Hindlimb muscle (tissue), 1 donor: ENCODE measurements at regions not wholly inside any gene's neighbourhood (a gene's known extent, or its start where the extent isn't known, plus 50 kb on each side); places are given as distances from the start of the nearest gene placed in this dataset.
"Not testable (repeated sequence)": the region's sequence is repeated elsewhere in the genome, so short reads cannot be mapped to it uniquely, and the experiment has no call there.

Experiments
- DNase-seq: peaks from one replicate; pipeline ENCODE4 v3.0.0-alpha.2; 2013

GRCh38 chr4:42288876-42289275 is 108.4 kb upstream of the SHISA3 start:
- DNase-seq = not testable (repeated sequence)

DNA sequence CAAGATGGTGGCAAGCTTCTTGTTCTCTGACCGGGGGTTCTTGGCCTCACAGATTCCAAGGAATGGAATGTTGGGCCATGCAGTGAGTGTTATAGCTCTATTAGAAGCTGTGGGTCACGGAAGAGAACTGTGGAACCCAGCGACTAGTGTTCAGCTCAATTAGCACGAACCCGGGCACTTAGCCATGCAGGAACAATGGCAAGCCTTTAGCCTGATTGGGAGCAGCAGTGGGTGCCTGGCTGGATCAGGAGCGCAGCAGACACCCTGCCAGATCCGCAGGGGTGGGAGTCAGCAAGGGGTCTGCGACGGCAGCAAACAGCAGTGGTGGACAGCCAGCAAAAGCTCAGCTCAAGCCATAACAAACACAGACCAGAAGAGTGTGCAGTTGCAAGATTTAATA is 105.1 kb upstream of the SHISA3 start:
- DNase-seq = not testable (repeated sequence)

DNA sequence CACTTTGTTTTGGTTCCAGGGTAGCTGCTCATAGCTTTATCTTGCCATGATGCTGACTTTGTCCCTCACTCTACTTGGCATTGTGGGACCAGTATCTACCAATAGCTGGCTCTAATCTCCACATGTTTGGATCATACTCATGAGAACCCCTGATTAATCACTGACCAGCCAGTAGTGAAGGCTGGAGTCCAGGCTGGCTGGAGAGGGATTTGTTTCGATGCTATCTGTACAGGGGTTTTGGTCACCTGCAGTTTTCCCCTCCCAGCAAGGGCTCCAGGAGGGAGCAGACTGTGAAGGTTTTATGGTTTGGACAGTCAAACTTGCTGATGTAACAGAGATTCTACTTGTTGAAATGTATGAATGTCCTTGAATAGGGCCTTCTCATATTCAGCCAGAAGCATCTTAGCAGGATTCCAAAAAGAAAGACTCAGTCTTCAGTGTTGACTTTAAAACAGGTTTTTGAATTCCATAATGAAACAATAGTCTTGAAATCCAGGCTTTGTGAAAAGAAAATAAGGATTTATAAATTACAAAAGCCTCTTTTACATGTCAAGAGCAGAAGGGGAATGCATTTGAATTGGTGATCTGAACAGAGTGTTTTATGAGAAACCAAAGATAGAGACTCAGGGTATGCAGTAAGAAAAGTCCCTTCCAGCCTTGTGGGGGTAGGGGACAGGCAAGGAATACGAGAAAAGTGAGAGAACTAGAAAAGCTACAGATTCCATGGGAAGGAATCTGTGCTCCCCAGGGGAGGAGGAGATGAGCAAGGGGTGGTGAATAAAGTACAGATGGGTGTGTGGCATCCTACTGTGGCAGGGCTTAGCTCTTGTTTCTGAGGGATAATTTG is 103.1 kb upstream of the SHISA3 start:
- DNase-seq = no peak

GRCh38 chr4:42296196-42296595 is 101.1 kb upstream of the SHISA3 start:
- DNase-seq = no peak

GRCh38 chr4:42302348-42302747 is 94.9 kb upstream of the SHISA3 start:
- no peak for DNase-seq

DNA sequence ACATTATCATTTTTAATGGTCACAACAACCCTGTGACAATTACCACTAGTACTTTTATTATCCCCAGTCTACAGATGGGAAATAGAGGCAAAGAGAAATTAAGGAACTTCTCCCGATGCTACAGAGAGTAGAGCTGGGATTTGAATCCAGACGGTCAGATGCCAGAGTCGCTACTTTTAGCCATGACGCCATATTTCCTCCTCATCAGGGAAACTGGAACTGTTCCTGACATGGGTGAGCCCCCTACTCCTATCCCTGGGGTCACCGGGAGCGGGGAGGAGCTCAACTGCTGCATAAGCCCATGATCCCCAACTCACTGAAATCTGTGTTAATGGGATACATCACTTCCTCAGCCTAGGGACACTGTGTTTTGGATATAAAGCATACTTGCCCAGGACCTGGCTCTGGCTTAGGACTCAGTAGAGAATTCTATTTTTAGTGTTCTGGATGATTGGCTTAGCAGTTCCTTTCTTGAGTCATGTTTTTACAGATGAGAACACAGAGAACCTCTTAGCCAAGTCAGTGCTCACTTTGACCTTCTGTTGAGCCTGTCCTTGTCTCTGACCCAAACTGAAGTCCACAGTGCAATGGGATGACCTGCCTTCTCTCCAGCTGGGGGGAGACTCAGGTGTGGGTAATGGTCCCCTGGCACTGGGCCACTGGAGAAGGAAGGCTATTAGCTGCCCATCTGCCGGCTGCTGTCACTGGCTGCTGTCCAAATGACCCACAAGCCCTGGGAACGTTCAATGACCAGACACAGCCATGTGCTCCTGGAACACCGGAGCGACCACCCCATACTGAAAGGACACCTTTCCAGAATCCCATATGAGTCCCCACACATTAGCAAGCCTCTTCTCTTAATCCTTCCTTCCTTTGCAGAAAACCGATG is 90.8 kb upstream of the SHISA3 start:
- DNase-seq = peak; percentile 4

- DNase-seq = no peak
Measured at GRCh38 chr4:42308247-42308646, 89.0 kb upstream of the SHISA3 start.

DNA sequence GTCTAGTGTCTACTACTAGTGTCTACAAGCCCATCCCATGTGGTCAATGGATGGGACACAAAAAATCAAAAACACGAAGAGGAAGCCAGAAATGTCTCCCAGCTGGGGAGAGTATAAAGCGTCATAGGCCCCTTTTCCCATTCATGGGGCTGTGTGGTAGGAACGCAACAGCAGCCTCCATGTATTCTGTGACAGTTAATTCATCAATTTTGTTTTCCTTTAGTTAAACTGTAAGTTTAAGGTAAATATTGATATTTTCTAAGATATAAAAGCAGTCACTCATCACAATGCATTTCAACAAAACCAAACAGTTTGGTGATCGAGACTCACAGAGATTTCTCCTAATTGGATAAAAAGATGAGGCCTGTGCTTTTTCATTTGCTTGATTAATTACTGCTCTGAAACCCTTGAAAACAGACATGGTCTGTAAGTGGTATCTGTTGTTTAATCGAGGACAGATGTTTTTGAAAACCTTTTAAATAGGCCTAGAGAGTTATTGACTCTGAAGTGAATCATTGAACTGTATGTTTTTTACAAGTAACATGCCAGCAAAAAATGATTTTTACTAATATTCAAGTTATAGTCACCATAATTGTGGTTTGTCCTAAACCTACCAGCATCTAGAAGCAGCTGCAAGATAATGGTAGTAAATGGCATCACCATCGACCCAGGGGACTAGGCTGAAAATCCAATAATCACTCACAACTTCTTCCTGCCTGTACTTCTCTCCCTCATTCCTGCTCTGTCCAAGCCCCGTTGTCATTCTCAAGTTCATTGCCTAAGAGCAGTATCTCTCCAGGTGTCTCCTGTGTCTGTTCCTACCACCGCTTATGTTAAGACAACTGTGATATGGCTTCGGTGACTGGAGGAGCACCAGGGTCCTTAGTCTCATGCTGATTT is 87.7 kb upstream of the SHISA3 start:
- no peak for DNase-seq

DNA sequence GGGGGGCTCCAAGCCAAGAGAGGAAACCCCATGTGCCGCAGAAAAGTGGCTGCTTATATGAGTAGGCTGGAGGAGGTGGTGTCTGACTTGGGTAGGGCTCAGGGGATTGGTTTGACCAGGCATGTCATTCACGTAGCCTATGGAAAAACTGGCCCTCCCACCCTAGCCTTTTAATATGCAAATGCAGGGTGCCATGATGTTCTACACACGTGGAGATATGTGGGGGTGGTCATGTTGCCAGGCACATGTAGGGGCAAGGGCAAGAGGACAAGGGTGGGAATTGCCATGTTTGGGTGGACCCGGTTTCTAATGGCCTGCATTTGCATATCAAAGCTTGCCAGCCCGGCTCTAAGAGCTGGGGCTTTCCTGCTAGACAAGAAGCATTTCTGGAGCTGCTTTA is 86.9 kb upstream of the SHISA3 start:
- DNase-seq = no peak

- DNase-seq = no peak
Measured at GRCh38 chr4:42310806-42311205, 86.5 kb upstream of the SHISA3 start.

DNA sequence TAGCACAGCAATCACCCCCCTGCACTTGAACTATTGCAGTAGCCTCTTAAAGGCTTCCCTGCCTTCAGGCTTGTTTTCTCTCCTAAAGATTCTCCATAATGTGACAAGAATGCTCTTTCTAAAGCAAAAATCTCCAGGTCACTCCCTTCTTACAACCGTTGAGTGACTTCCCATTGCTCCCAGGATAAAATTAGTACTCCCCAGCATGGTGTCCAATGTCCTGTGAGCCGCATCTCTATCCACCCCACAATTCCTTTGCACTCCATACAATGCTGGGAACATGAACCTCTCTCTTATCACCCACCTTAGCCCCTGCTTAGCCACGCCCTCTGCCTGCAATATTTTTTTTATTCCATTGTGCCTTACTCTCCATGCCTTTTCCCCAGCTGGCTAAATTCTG is 85.7 kb upstream of the SHISA3 start:
- DNase-seq = no peak

DNA sequence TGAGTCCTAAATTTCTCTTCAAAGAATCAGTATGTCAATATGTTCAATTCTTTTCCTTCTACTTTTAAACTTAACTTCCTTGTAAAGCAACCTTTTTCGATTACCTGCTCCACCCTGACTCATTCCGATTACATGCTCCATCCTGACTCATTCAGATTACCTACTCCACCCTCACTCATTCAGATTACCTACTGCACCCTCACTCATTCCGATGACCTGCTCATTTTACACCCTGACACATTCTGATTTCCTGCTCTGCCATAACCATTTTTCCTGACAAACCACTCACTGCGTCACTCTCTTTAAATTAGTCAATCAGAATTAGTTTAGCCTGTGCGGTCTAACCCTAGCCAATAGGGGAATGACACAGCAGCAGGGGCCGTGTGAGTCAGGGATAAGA is 83.9 kb upstream of the SHISA3 start:
- not testable (repeated sequence) for DNase-seq

GRCh38 chr4:42313872-42314271 is 83.4 kb upstream of the SHISA3 start:
- no peak for DNase-seq

DNA sequence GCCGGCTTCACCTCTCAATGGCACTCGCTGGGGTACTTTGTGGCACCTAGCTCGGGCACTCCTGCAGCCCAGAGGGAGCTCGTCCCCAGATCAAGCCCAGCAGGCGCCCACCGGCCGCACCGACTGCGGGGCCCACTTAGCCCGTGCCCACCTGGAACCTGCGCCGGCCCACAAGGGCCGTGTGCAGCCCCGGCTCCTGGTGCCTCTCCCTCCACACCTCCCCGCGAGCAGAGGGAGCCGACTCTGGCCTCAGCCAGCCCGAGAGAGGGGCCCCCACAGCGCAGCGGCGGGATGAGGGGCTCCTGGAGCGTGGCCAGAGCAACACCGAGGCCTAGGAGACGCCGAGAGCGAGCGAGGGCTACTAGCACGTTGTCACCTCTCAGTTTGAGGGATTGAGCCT is 82.1 kb upstream of the SHISA3 start:
- DNase-seq = no peak

DNA sequence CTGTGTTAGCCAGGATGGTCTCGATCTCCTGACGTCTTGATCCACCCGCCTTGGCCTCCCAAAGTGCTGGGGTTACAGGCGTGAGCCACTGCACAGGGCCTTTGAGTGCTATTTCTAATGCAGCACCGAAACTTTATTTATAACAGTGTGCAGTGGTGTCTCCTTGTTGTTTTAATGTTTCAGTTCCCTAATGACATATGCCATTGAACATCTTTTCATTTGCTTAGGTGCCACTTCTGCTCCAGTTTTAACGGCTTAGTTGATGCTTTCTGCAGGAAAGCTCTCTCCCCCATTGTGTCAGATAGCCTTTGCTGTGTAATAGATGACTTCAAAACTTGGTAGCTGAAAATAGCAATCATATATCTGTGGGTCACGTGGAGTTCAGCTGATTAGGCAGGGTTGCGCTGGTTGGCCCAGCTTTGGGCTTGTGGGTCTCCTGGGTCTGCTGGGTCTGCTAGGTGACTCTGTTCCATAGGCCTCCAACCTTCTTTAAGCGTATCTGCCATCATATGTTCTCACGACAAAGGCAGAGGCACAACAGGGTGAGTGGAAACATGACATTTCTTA is 76.4 kb upstream of the SHISA3 start:
- DNase-seq = no peak

GRCh38 chr4:42326040-42326439 is 71.2 kb upstream of the SHISA3 start:
- DNase-seq = no peak

- DNase-seq = no peak
Measured at GRCh38 chr4:42326524-42326923, 70.8 kb upstream of the SHISA3 start.

- DNase-seq = no peak
Measured at GRCh38 chr4:42327323-42327722, 70.0 kb upstream of the SHISA3 start.

DNA sequence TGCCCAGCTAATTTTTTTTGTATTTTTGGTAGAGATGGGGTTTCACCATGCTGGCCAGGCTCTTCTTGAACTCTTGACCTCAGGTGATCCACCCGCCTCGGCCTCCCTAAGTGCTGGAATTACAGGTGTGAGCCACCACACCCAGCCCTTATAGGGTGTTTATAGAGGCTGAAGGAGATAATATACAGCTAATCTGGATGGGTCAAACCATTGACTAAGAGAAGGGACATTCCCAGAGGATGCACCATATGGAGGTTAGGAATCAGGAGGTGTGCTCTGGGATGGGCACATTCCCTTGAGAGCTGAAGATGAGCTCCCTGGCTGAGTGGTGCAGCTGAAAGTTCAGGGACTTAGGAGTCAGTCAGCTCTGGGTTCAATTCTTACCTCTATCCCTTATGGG is 68.3 kb upstream of the SHISA3 start:
- no peak for DNase-seq

GRCh38 chr4:42329421-42329820 is 67.9 kb upstream of the SHISA3 start:
- DNase-seq = no peak

DNA sequence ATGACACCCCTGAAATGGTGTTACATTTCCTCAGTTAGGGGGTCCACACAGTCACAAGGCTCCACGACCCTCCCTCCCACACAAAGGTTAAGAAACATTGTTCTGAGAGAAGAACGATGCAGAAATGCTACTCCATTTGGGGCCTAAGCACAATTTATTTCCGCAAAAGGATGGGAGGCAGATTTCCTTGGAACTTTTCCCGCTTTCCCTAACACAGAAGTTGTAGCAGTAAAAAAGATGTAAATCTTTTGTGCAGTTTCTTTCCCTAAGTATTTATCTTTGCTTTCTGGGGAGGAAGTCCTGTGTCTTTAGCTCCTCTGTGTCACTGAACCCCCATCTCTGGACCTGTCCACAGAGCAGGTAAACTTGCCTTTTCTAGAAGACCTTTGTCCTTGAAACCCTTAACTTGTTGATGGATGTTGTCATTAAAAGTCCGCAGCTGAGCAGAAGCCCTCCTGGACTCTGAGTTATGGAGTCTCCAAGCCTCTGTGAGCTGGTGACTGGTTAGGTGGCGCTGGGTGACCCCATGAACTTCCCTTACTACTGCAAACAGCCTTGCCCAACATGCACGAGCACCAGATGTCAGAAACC is 67.2 kb upstream of the SHISA3 start:
- DNase-seq = no peak

DNA sequence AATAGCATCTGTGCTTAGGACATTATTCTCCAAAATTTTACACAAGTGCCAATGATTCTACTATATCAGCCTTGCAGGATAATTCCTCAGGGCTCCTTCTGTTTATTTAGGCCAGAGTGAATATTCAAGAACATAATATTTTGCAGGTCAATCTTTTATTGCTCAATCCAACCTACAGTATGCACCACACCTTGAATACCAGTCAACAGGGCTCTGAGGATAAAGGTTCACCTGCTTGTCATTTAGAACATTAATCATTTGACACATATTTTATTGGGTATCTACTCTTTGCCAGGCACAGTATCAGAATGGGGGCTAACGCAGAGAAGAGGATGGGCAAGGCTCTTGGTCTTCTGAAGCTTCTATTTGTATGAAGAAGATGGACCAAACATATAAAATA is 66.2 kb upstream of the SHISA3 start:
- no peak for DNase-seq
